ENCODE measurements at regions not wholly inside any gene's neighbourhood (a gene's known extent, or its start where the extent isn't known, plus 50 kb on each side); places are given as distances from the start of the nearest gene placed in this dataset.

- no peaks in the 10 kb centered on the region for H3K27me3 ChIP-seq (ENCODE audit: control insufficient read depth, insufficient read depth, low read length)
- no peak overlapping the region for H3K27ac ChIP-seq (ENCODE audit: low read length)
- no peak for DNase-seq
- no peak overlapping the region for H3K4me3 ChIP-seq (ENCODE audit: low read length)
- no peaks in the 10 kb centered on the region for H3K9me3 ChIP-seq (replicated peaks; ENCODE audit: control insufficient read depth, low read depth, low read length)
- no CpG with 5 or more reads among the region's 2 CpGs for WGBS (ENCODE audit: insufficient coverage)
- H3K4me1 ChIP-seq (ENCODE audit: control insufficient read depth, insufficient read depth, low read length) = no peaks in the 10 kb centered on the region
- no peaks in the 10 kb centered on the region for H3K36me3 ChIP-seq (ENCODE audit: control insufficient read depth, insufficient read depth, low read length)
These were observed 780.3 kb downstream of the KCTD16 start for GRCh38 chr5:144950996-144951395.

GRCh38 chr5:144947023-144947422 is 776.4 kb downstream of the KCTD16 start:
- Histone ChIP-seq H3K4me1 (ENCODE audit: control insufficient read depth, insufficient read depth, low read length) (no peaks in the 10 kb centered on the region), H3K36me3 (ENCODE audit: control insufficient read depth, insufficient read depth, low read length) (no peaks in the 10 kb centered on the region)

GRCh38 chr5:144945503-144945902 is 774.8 kb downstream of the KCTD16 start:
- no peak overlapping the region for H3K27ac ChIP-seq (ENCODE audit: low read length)
- WGBS (ENCODE audit: insufficient coverage) = 50% methylated on average over 1 of the region's 2 CpGs
- no peak overlapping the region for H3K4me3 ChIP-seq (ENCODE audit: low read length)
- DNase-seq = no peak
- no peaks in the 10 kb centered on the region for H3K36me3 ChIP-seq (ENCODE audit: control insufficient read depth, insufficient read depth, low read length)
- H3K9me3 ChIP-seq (replicated peaks; ENCODE audit: control insufficient read depth, low read depth, low read length) = no peaks in the 10 kb centered on the region
- no peaks in the 10 kb centered on the region for H3K4me1 ChIP-seq (ENCODE audit: control insufficient read depth, insufficient read depth, low read length)
- H3K27me3 ChIP-seq (ENCODE audit: control insufficient read depth, insufficient read depth, low read length) = no peaks in the 10 kb centered on the region

More at GRCh38 chr5:144947023-144947422, 776.4 kb downstream of the KCTD16 start:
- no peak overlapping the region for H3K27ac ChIP-seq (ENCODE audit: low read length)
- no peak for DNase-seq
- H3K27me3 ChIP-seq (ENCODE audit: control insufficient read depth, insufficient read depth, low read length) = no peaks in the 10 kb centered on the region
- H3K4me3 ChIP-seq (ENCODE audit: low read length) = no peak overlapping the region
- no CpG with 5 or more reads among the region's 2 CpGs for WGBS (ENCODE audit: insufficient coverage)
- no peaks in the 10 kb centered on the region for H3K9me3 ChIP-seq (replicated peaks; ENCODE audit: control insufficient read depth, low read depth, low read length)

- Histone ChIP-seq H3K4me3 (ENCODE audit: low read length) (no peak overlapping the region), H3K27ac (ENCODE audit: low read length) (no peak overlapping the region), H3K27me3 (ENCODE audit: control insufficient read depth, insufficient read depth, low read length) (no peaks in the 10 kb centered on the region), H3K9me3 (replicated peaks; ENCODE audit: control insufficient read depth, low read depth, low read length) (no peaks in the 10 kb centered on the region), H3K36me3 (ENCODE audit: control insufficient read depth, insufficient read depth, low read length) (no peaks in the 10 kb centered on the region), H3K4me1 (ENCODE audit: control insufficient read depth, insufficient read depth, low read length) (no peaks in the 10 kb centered on the region)
- DNase-seq = peak; percentile 2
- WGBS (ENCODE audit: insufficient coverage) = 13% methylated on average over 1 of the region's 4 CpGs
These were observed 774.3 kb downstream of the KCTD16 start for GRCh38 chr5:144944936-144945335.

- Histone ChIP-seq H3K27me3 (ENCODE audit: control insufficient read depth, insufficient read depth, low read length) (no peaks in the 10 kb centered on the region), H3K4me1 (ENCODE audit: control insufficient read depth, insufficient read depth, low read length) (no peaks in the 10 kb centered on the region), H3K4me3 (ENCODE audit: low read length) (no peak overlapping the region), H3K36me3 (ENCODE audit: control insufficient read depth, insufficient read depth, low read length) (no peaks in the 10 kb centered on the region), H3K27ac (ENCODE audit: low read length) (no peak overlapping the region), H3K9me3 (replicated peaks; ENCODE audit: control insufficient read depth, low read depth, low read length) (no peaks in the 10 kb centered on the region)
- DNase-seq = no peak
These were observed 770.3 kb downstream of the KCTD16 start for GRCh38 chr5:144941004-144941403.

GRCh38 chr5:144918371-144918770 is 747.7 kb downstream of the KCTD16 start:
- no peaks in the 10 kb centered on the region for H3K4me1 ChIP-seq (ENCODE audit: control insufficient read depth, insufficient read depth, low read length)
- DNase-seq = no peak
- no peak overlapping the region for H3K4me3 ChIP-seq (ENCODE audit: low read length)
- H3K27me3 ChIP-seq (ENCODE audit: control insufficient read depth, insufficient read depth, low read length) = no peaks in the 10 kb centered on the region
- no peaks in the 10 kb centered on the region for H3K36me3 ChIP-seq (ENCODE audit: control insufficient read depth, insufficient read depth, low read length)
- no peak overlapping the region for H3K27ac ChIP-seq (ENCODE audit: low read length)
- WGBS (ENCODE audit: insufficient coverage) = 71% methylated on average over 1 of the region's 1 CpG
- no peaks in the 10 kb centered on the region for H3K9me3 ChIP-seq (replicated peaks; ENCODE audit: control insufficient read depth, low read depth, low read length)

- H3K9me3 ChIP-seq (replicated peaks; ENCODE audit: control insufficient read depth, low read depth, low read length) = no peaks in the 10 kb centered on the region
- H3K36me3 ChIP-seq (ENCODE audit: control insufficient read depth, insufficient read depth, low read length) = no peaks in the 10 kb centered on the region
- H3K4me1 ChIP-seq (ENCODE audit: control insufficient read depth, insufficient read depth, low read length) = no peaks in the 10 kb centered on the region
- DNase-seq = no peak
- no peaks in the 10 kb centered on the region for H3K27me3 ChIP-seq (ENCODE audit: control insufficient read depth, insufficient read depth, low read length)
- H3K4me3 ChIP-seq (ENCODE audit: low read length) = no peak overlapping the region
- no peak overlapping the region for H3K27ac ChIP-seq (ENCODE audit: low read length)
These were observed 744.8 kb downstream of the KCTD16 start for GRCh38 chr5:144915452-144915851.

- no peaks in the 10 kb centered on the region for H3K9me3 ChIP-seq (replicated peaks; ENCODE audit: control insufficient read depth, low read depth, low read length)
- H3K4me1 ChIP-seq (ENCODE audit: control insufficient read depth, insufficient read depth, low read length) = no peaks in the 10 kb centered on the region
- WGBS (ENCODE audit: insufficient coverage) = no CpG with 5 or more reads among the region's 2 CpGs
- H3K27me3 ChIP-seq (ENCODE audit: control insufficient read depth, insufficient read depth, low read length) = no peaks in the 10 kb centered on the region
- no peak overlapping the region for H3K27ac ChIP-seq (ENCODE audit: low read length)
- DNase-seq = no peak
- no peak overlapping the region for H3K4me3 ChIP-seq (ENCODE audit: low read length)
- H3K36me3 ChIP-seq (ENCODE audit: control insufficient read depth, insufficient read depth, low read length) = no peaks in the 10 kb centered on the region
These were observed 743.0 kb downstream of the KCTD16 start for GRCh38 chr5:144913661-144914060.

GRCh38 chr5:144896473-144896872 is 725.8 kb downstream of the KCTD16 start:
- Histone ChIP-seq H3K4me1 (ENCODE audit: control insufficient read depth, insufficient read depth, low read length) (no peaks in the 10 kb centered on the region), H3K27me3 (ENCODE audit: control insufficient read depth, insufficient read depth, low read length) (no peaks in the 10 kb centered on the region), H3K4me3 (ENCODE audit: low read length) (no peak overlapping the region), H3K27ac (ENCODE audit: low read length) (no peak overlapping the region), H3K36me3 (ENCODE audit: control insufficient read depth, insufficient read depth, low read length) (no peaks in the 10 kb centered on the region), H3K9me3 (replicated peaks; ENCODE audit: control insufficient read depth, low read depth, low read length) (no peaks in the 10 kb centered on the region)
- DNase-seq = no peak
- no CpG with 5 or more reads among the region's 2 CpGs for WGBS (ENCODE audit: insufficient coverage)

GRCh38 chr5:144886668-144887067 is 716.0 kb downstream of the KCTD16 start:
- no CpG with 5 or more reads among the region's 1 CpG for WGBS (ENCODE audit: insufficient coverage)
- no peak for DNase-seq
- H3K27ac ChIP-seq (ENCODE audit: low read length) = no peak overlapping the region
- no peak overlapping the region for H3K4me3 ChIP-seq (ENCODE audit: low read length)
- H3K27me3 ChIP-seq (ENCODE audit: control insufficient read depth, insufficient read depth, low read length) = no peaks in the 10 kb centered on the region
- H3K4me1 ChIP-seq (ENCODE audit: control insufficient read depth, insufficient read depth, low read length) = no peaks in the 10 kb centered on the region
- peaks cover 8% of the 10 kb centered on the region for H3K9me3 ChIP-seq (replicated peaks; ENCODE audit: control insufficient read depth, low read depth, low read length)
- H3K36me3 ChIP-seq (ENCODE audit: control insufficient read depth, insufficient read depth, low read length) = no peaks in the 10 kb centered on the region

GRCh38 chr5:144882739-144883283 is 712.1 kb downstream of the KCTD16 start:
- Histone ChIP-seq H3K27me3 (ENCODE audit: control insufficient read depth, insufficient read depth, low read length) (no peaks in the 10 kb centered on the region), H3K27ac (ENCODE audit: low read length) (no peak overlapping the region), H3K9me3 (replicated peaks; ENCODE audit: control insufficient read depth, low read depth, low read length) (no peaks in the 10 kb centered on the region), H3K4me3 (ENCODE audit: low read length) (no peak overlapping the region), H3K4me1 (ENCODE audit: control insufficient read depth, insufficient read depth, low read length) (no peaks in the 10 kb centered on the region), H3K36me3 (ENCODE audit: control insufficient read depth, insufficient read depth, low read length) (no peaks in the 10 kb centered on the region)
- no peak for DNase-seq
- no CpG with 5 or more reads among the region's 3 CpGs for WGBS (ENCODE audit: insufficient coverage)
